ENCODE measurements at regions not wholly inside any gene's neighbourhood (a gene's known extent, or its start where the extent isn't known, plus 50 kb on each side); places are given as distances from the start of the nearest gene placed in this dataset.

- TF ChIP-seq, protein P1, sequence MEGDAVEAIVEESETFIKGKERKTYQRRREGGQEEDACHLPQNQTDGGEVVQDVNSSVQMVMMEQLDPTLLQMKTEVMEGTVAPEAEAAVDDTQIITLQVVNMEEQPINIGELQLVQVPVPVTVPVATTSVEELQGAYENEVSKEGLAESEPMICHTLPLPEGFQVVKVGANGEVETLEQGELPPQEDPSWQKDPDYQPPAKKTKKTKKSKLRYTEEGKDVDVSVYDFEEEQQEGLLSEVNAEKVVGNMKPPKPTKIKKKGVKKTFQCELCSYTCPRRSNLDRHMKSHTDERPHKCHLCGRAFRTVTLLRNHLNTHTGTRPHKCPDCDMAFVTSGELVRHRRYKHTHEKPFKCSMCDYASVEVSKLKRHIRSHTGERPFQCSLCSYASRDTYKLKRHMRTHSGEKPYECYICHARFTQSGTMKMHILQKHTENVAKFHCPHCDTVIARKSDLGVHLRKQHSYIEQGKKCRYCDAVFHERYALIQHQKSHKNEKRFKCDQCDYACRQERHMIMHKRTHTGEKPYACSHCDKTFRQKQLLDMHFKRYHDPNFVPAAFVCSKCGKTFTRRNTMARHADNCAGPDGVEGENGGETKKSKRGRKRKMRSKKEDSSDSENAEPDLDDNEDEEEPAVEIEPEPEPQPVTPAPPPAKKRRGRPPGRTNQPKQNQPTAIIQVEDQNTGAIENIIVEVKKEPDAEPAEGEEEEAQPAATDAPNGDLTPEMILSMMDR (IDR thresholded peaks at IDR 0.05): no peak
- TF ChIP-seq POLR2A (IDR thresholded peaks at IDR 0.05): no peak
These were observed 211.6 kb upstream of the CXCL13 start for GRCh38 chr4:77393996-77394395.
